NT2/D1 (cell line): ENCODE measurements at regions not wholly inside any gene's neighbourhood (a gene's known extent, or its start where the extent isn't known, plus 50 kb on each side); places are given as distances from the start of the nearest gene placed in this dataset.

Experiments used
- SUZ12 ChIP-seq: IDR thresholded peaks from 2 replicates; pipeline ENCODE4 v1.6.1; 2011; ENCODE audit not compliant: insufficient read length, insufficient read depth; ENCODE audit errors: extremely low read depth
- YY1 ChIP-seq: IDR thresholded peaks from 2 replicates; pipeline ENCODE4 v1.6.1; 2011; ENCODE audit not compliant: insufficient read length, insufficient read depth

DNA sequence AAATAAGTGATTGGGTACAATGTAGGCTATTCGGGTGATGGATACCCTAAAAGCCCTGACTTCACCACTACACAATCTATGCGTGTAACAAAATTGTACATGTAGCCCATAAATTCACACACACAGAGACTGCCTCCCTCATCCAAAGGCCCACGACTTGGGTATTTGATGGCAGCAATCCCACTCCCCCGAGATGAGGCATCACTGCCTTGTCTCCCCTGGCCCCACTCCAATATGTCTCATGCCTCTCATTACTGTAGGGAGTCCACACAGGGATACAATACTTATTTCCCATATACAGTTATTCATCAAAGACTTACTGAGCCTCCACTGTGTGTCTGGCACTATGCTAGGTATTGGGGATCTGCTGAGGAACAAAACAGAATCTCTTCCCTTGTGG, 192.6 kb downstream of the CBLN1 start:
- no peak for TF ChIP-seq SUZ12
- no peak for TF ChIP-seq YY1
